ENCODE measurements at regions not wholly inside any gene's neighbourhood (a gene's known extent, or its start where the extent isn't known, plus 50 kb on each side); places are given as distances from the start of the nearest gene placed in this dataset.

GRCh38 chr3:144343777-144344176 is 372.2 kb downstream of the DIPK2A start:
- Histone ChIP-seq H3K79me2 (ENCODE audit: insufficient read depth, low read length) (no peaks in the 10 kb centered on the region), H3K4me2 (ENCODE audit: low read length) (no peak overlapping the region), H3K9me2 (ENCODE audit: low read depth, low read length) (no peaks in the 10 kb centered on the region), H3K4me1 (ENCODE audit: insufficient read depth, low read length, severe bottlenecking) (no peaks in the 10 kb centered on the region), H4K20me1 (ENCODE audit: insufficient read depth, low read length) (no peaks in the 10 kb centered on the region), H3K36me3 (ENCODE audit: insufficient read depth, low read length) (no peaks in the 10 kb centered on the region), H3K27ac (ENCODE audit: low read depth, low read length, poor library complexity, severe bottlenecking) (no peak overlapping the region), H3K27me3 (ENCODE audit: insufficient read depth, low read length) (no peaks in the 10 kb centered on the region), H2AFZ (ENCODE audit: low read length) (no peak overlapping the region), H3K9me3 (ENCODE audit: low read length) (no peaks in the 10 kb centered on the region), H3K4me3 (ENCODE audit: low read depth, low read length, poor library complexity, severe bottlenecking) (no peak overlapping the region), H3F3A (ENCODE audit: insufficient read depth, low read length) (no peaks in the 10 kb centered on the region), H3K9ac (ENCODE audit: low read length) (no peak overlapping the region)
- TF ChIP-seq EZH2 (IDR thresholded peaks at IDR 0.05; ENCODE audit: borderline replicate concordance, low read length) (no peak), CTCF (IDR thresholded peaks at IDR 0.05; ENCODE audit: low read length) (no peak)

- Histone ChIP-seq H3K27ac (ENCODE audit: low read depth, low read length, poor library complexity, severe bottlenecking) (no peak overlapping the region), H3K9ac (ENCODE audit: low read length) (no peak overlapping the region), H2AFZ (ENCODE audit: low read length) (no peak overlapping the region), H3K9me3 (ENCODE audit: low read length) (no peaks in the 10 kb centered on the region), H3K9me2 (ENCODE audit: low read depth, low read length) (no peaks in the 10 kb centered on the region), H3F3A (ENCODE audit: insufficient read depth, low read length) (no peaks in the 10 kb centered on the region), H4K20me1 (ENCODE audit: insufficient read depth, low read length) (no peaks in the 10 kb centered on the region), H3K4me3 (ENCODE audit: low read depth, low read length, poor library complexity, severe bottlenecking) (no peak overlapping the region), H3K79me2 (ENCODE audit: insufficient read depth, low read length) (no peaks in the 10 kb centered on the region), H3K4me2 (ENCODE audit: low read length) (no peak overlapping the region), H3K27me3 (ENCODE audit: insufficient read depth, low read length) (no peaks in the 10 kb centered on the region), H3K4me1 (ENCODE audit: insufficient read depth, low read length, severe bottlenecking) (no peaks in the 10 kb centered on the region), H3K36me3 (ENCODE audit: insufficient read depth, low read length) (no peaks in the 10 kb centered on the region)
- TF ChIP-seq EZH2 (IDR thresholded peaks at IDR 0.05; ENCODE audit: borderline replicate concordance, low read length) (no peak), CTCF (IDR thresholded peaks at IDR 0.05; ENCODE audit: low read length) (no peak)
These were observed 373.4 kb downstream of the DIPK2A start for GRCh38 chr3:144344925-144345548.

- Histone ChIP-seq H3K27me3 (ENCODE audit: insufficient read depth, low read length) (no peaks in the 10 kb centered on the region), H3K27ac (ENCODE audit: low read depth, low read length, poor library complexity, severe bottlenecking) (no peak overlapping the region), H3K4me2 (ENCODE audit: low read length) (no peak overlapping the region), H3K9me2 (ENCODE audit: low read depth, low read length) (no peaks in the 10 kb centered on the region), H3K36me3 (ENCODE audit: insufficient read depth, low read length) (no peaks in the 10 kb centered on the region), H3K9me3 (ENCODE audit: low read length) (no peaks in the 10 kb centered on the region), H3K4me1 (ENCODE audit: insufficient read depth, low read length, severe bottlenecking) (no peaks in the 10 kb centered on the region), H3K9ac (ENCODE audit: low read length) (no peak overlapping the region), H2AFZ (ENCODE audit: low read length) (no peak overlapping the region), H3K4me3 (ENCODE audit: low read depth, low read length, poor library complexity, severe bottlenecking) (no peak overlapping the region), H3K79me2 (ENCODE audit: insufficient read depth, low read length) (no peaks in the 10 kb centered on the region), H4K20me1 (ENCODE audit: insufficient read depth, low read length) (no peaks in the 10 kb centered on the region), H3F3A (ENCODE audit: insufficient read depth, low read length) (no peaks in the 10 kb centered on the region)
- TF ChIP-seq CTCF (IDR thresholded peaks at IDR 0.05; ENCODE audit: low read length): no peak
- TF ChIP-seq EZH2 (IDR thresholded peaks at IDR 0.05; ENCODE audit: borderline replicate concordance, low read length): no peak
These were observed 378.5 kb downstream of the DIPK2A start for GRCh38 chr3:144350125-144350524.
